ENCODE measurements at regions not wholly inside any gene's neighbourhood (a gene's known extent, or its start where the extent isn't known, plus 50 kb on each side); places are given as distances from the start of the nearest gene placed in this dataset.

DNA sequence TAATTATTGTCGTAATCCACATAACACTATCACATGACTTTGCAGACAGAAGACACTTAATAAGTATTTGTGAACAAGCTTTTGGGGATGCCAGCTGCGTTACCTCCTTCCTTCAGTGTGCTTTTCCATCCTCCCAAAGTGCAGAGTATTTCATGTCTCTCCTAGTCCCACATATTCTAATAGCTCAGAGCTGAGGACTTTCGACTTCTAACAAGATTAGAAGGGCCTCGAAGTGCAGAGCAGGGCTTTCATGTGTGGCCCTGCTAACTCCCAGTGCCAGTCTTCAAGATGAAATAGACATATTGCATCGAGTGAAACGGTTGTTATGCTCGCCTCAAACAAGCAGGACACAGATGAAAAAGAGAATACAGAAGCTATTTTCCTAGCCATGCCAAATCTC lies 125.7 kb upstream of the RNF32 start:
- TF ChIP-seq SUZ12 (IDR thresholded peaks at IDR 0.05; ENCODE audit: extremely low read depth, insufficient read depth, insufficient read length) (no peak), YY1 (IDR thresholded peaks at IDR 0.05; ENCODE audit: insufficient read depth, insufficient read length) (no peak)
